K562 (cell line): ENCODE measurements at regions not wholly inside any gene's neighbourhood (a gene's known extent, or its start where the extent isn't known, plus 50 kb on each side); places are given as distances from the start of the nearest gene placed in this dataset.

Experiments
- ATF6 ChIP-seq: sonication (generic); formaldehyde crosslinking; IDR thresholded peaks from 2 replicates; pipeline ENCODE4 v1.4.0; 2020; ENCODE audit warnings: mild to moderate bottlenecking, missing genetic modification reagents
- CHD7 ChIP-seq: fragments of 200-600 bp; sonication (generic); IDR thresholded peaks from one replicate; pipeline ENCODE4 v1.6.1; 2012; ENCODE audit warnings: mild to moderate bottlenecking, low read depth, low read length, inconsistent platforms
- FOXK1 ChIP-seq: sonication (generic); formaldehyde crosslinking; IDR thresholded peaks from 2 replicates; pipeline ENCODE4 v1.8.0; 2022; ENCODE audit warnings: missing genetic modification reagents, mild to moderate bottlenecking, borderline replicate concordance
- MYNN ChIP-seq, 2 experiments: sonication (generic); formaldehyde crosslinking in 1 of 2; IDR thresholded peaks; 2 replicates each; pipeline versions ENCODE4 v1.5.0 to v1.6.1; 2016 to 2020; ENCODE audit warnings: antibody characterized with exemption in 1 of 2, missing genetic modification reagents in 1 of 2
- NCOR1 ChIP-seq: fragments of 450-650 bp; IDR thresholded peaks from 2 replicates; pipeline ENCODE4 v1.6.1; 2016; ENCODE audit warnings: mild to moderate bottlenecking, moderate library complexity
- PML ChIP-seq: IDR thresholded peaks from 2 replicates; pipeline ENCODE4 v1.6.1; 2012; ENCODE audit warnings: low read length, inconsistent platforms
- POLR2H ChIP-seq: IDR thresholded peaks from 2 replicates; pipeline ENCODE4 v1.6.1; 2016; ENCODE audit warnings: missing genetic modification characterization, low read depth, mild to moderate bottlenecking, control low read depth, missing compliant biosample characterization, moderate library complexity
- RFX1 ChIP-seq: fragments of 450-650 bp; IDR thresholded peaks from 2 replicates; pipeline ENCODE4 v1.6.1; 2016; ENCODE audit warnings: mild to moderate bottlenecking, moderate library complexity
- SRSF1 ChIP-seq: fragments of 200-400 bp; formaldehyde crosslinking; IDR thresholded peaks from 2 replicates; pipeline ENCODE4 v1.6.1; 2017; ENCODE audit warnings: mild to moderate bottlenecking, low read depth, low read length, moderate library complexity
- THRAP3 ChIP-seq: fragments of 450-650 bp; IDR thresholded peaks from 2 replicates; pipeline ENCODE4 v1.6.1; 2016; ENCODE audit warnings: mild to moderate bottlenecking, inconsistent platforms, borderline replicate concordance
- TSC22D4 ChIP-seq: fragments of 450-650 bp; IDR thresholded peaks from 2 replicates; pipeline ENCODE4 v1.6.1; 2016; ENCODE audit warnings: missing genetic modification characterization, missing biosample characterization, control low read depth
- ZNF830 ChIP-seq: fragments of 250-450 bp; sonication (Bioruptor Pico); IDR thresholded peaks from 2 replicates; pipeline ENCODE4 v1.5.0; 2021; ENCODE audit warnings: mild to moderate bottlenecking

- TF ChIP-seq CHD7 (no peak), ATF6 (no peak), FOXK1 (CRISPR knock-in tag) (no peak), SRSF1 (no peak), NCOR1 (no peak), THRAP3 (no peak), PML (no peak), TSC22D4 (no peak), ZNF830 (CRISPR knock-in tag) (no peak), POLR2H (no peak), RFX1 (no peak), MYNN (IDR thresholded peaks at IDR 0.05) (no peak), MYNN (CRISPR knock-in tag; IDR thresholded peaks at IDR 0.05) (no peak)
Observed at GRCh38 chr15:37208146-37209040, 108.0 kb upstream of the MEIS2 start (continued).
